Neural cell (in vitro differentiated cells): ENCODE measurements at regions not wholly inside any gene's neighbourhood (a gene's known extent, or its start where the extent isn't known, plus 50 kb on each side); places are given as distances from the start of the nearest gene placed in this dataset.

ENCODE experiments used
- H2AFZ ChIP-seq: fragments of 200-600, 300-800 bp; sonication (generic), shearing (Covaris generic); 2 replicates; pipeline ENCODE4 v1.6.0; 2014; ENCODE audit warnings: low read depth, mild to moderate bottlenecking, antibody characterized with exemption, low read length, moderate library complexity
- H3F3A ChIP-seq: fragments of 200-600 bp; shearing (Covaris generic); 2 replicates; pipeline ENCODE4 v1.6.1; 2016; ENCODE audit warnings: mild to moderate bottlenecking, moderate library complexity, mixed read lengths, antibody characterized with exemption, low read length; ENCODE audit not compliant: insufficient read depth, poor library complexity, severe bottlenecking
- H3K27ac ChIP-seq: fragments of 200-600, 300-800 bp; sonication (generic), shearing (Covaris generic); 2 replicates; pipeline ENCODE4 v1.5.1; 2014; ENCODE audit warnings: mild to moderate bottlenecking, low read length, moderate library complexity
- H3K27me3 ChIP-seq: fragments of 300-800, 200-600 bp; sonication (generic), shearing (Covaris generic); 2 replicates; pipeline ENCODE4 v1.6.0; 2014; ENCODE audit warnings: mild to moderate bottlenecking, low read depth, low read length, moderate library complexity; ENCODE audit not compliant: insufficient read depth
- H3K36me3 ChIP-seq: fragments of 300-800, 200-600 bp; sonication (generic), shearing (Covaris generic); 2 replicates; pipeline ENCODE4 v1.5.1; 2014; ENCODE audit warnings: mild to moderate bottlenecking, antibody characterized with exemption, low read length, moderate library complexity; ENCODE audit not compliant: insufficient read depth
- H3K4me2 ChIP-seq: fragments of 300-800, 200-600 bp; sonication (generic), shearing (Covaris generic); 2 replicates; pipeline ENCODE4 v1.6.0; 2014; ENCODE audit warnings: mild to moderate bottlenecking, low read length
- H3K4me3 ChIP-seq: fragments of 300-800, 200-600 bp; sonication (generic), shearing (Covaris generic); 2 replicates; pipeline ENCODE4 v1.5.1; 2014; ENCODE audit warnings: mild to moderate bottlenecking, low read length, moderate library complexity
- H3K79me2 ChIP-seq: fragments of 200-600 bp; shearing (Covaris generic); replicated peaks from 2 replicates; pipeline ENCODE4 v1.6.0; 2014; ENCODE audit warnings: mild to moderate bottlenecking, low read length, moderate library complexity; ENCODE audit not compliant: insufficient read depth
- H3K9ac ChIP-seq: fragments of 300-800, 200-600 bp; sonication (generic), shearing (Covaris generic); 2 replicates; pipeline ENCODE4 v1.6.1; 2016; ENCODE audit warnings: mild to moderate bottlenecking, low read length, mixed read lengths
- H3K9me2 ChIP-seq: fragments of 200-600 bp; shearing (Covaris generic); 2 replicates; pipeline ENCODE4 v1.6.1; 2016; ENCODE audit warnings: mild to moderate bottlenecking, low read length, mixed read lengths; ENCODE audit not compliant: insufficient read depth
- H3K9me3 ChIP-seq: fragments of 200-600, 300-800 bp; sonication (generic), shearing (Covaris generic); 2 replicates; pipeline ENCODE4 v1.6.1; 2016; ENCODE audit warnings: mild to moderate bottlenecking, mixed run types, low read length, moderate library complexity, mixed read lengths
- H4K20me1 ChIP-seq: fragments of 200-600 bp; shearing (Covaris generic); 2 replicates; pipeline ENCODE4 v1.6.1; 2016; ENCODE audit warnings: mild to moderate bottlenecking, mixed run types; ENCODE audit not compliant: insufficient read depth
- CTCF ChIP-seq: fragments of 450-650 bp; IDR thresholded peaks from 2 replicates; pipeline ENCODE4 v1.5.1; 2014; ENCODE audit warnings: antibody characterized with exemption, mild to moderate bottlenecking, moderate library complexity; ENCODE audit not compliant: poor library complexity, severe bottlenecking
- EP300 ChIP-seq: fragments of 450-650 bp; conservative IDR thresholded peaks from 2 replicates; pipeline ENCODE4 v1.6.1; 2014; ENCODE audit warnings: antibody characterized with exemption, mild to moderate bottlenecking, moderate library complexity; ENCODE audit not compliant: poor library complexity, severe bottlenecking
- EZH2 ChIP-seq: fragments of 200-600, 300-800 bp; shearing (Covaris generic), sonication (generic); IDR thresholded peaks from 2 replicates; pipeline ENCODE4 v1.6.1; 2014; ENCODE audit warnings: antibody characterized with exemption, low read length, borderline replicate concordance, mild to moderate bottlenecking; ENCODE audit not compliant: insufficient read depth, poor library complexity, severe bottlenecking
- MXI1 ChIP-seq: fragments of 450-650 bp; conservative IDR thresholded peaks from 2 replicates; pipeline ENCODE4 v1.6.1; 2014; ENCODE audit warnings: antibody characterized with exemption, mild to moderate bottlenecking; ENCODE audit not compliant: poor library complexity, severe bottlenecking
- POLR2AphosphoS5 ChIP-seq: IDR thresholded peaks from 2 replicates; pipeline ENCODE4 v1.6.1; 2012
- RAD21 ChIP-seq: fragments of 450-650 bp; conservative IDR thresholded peaks from 2 replicates; pipeline ENCODE4 v1.6.1; 2014; ENCODE audit warnings: antibody characterized with exemption, mild to moderate bottlenecking, moderate library complexity
- REST ChIP-seq: IDR thresholded peaks from 2 replicates; pipeline ENCODE4 v1.6.1; 2012; ENCODE audit warnings: borderline replicate concordance
- SMC3 ChIP-seq: fragments of 450-650 bp; conservative IDR thresholded peaks from 2 replicates; pipeline ENCODE4 v1.6.1; 2014; ENCODE audit warnings: antibody characterized with exemption, mild to moderate bottlenecking, moderate library complexity; ENCODE audit not compliant: poor library complexity
- TAF1 ChIP-seq: IDR thresholded peaks from 2 replicates; pipeline ENCODE4 v1.6.1; 2012; ENCODE audit warnings: low read depth

GRCh38 chr21:20737227-20737913, 260.8 kb upstream of the NCAM2 start:
- Histone ChIP-seq H3K79me2 (no peaks in the 10 kb centered on the region), H3K9ac (no peak overlapping the region), H3K27ac (peak overlapping the region; percentile 0), H3F3A (no peaks in the 10 kb centered on the region), H3K9me3 (no peaks in the 10 kb centered on the region), H3K9me2 (no peaks in the 10 kb centered on the region), H3K4me2 (no peak overlapping the region), H2AFZ (no peak overlapping the region), H3K4me3 (no peak overlapping the region), H3K36me3 (no peaks in the 10 kb centered on the region), H4K20me1 (no peaks in the 10 kb centered on the region), H3K27me3 (no peaks in the 10 kb centered on the region)
- TF ChIP-seq EZH2: no peak
- no peak for TF ChIP-seq MXI1
- TF ChIP-seq EP300: peak; percentile 91
- peak; percentile 40 for TF ChIP-seq REST
- TF ChIP-seq CTCF: no peak
- no peak for TF ChIP-seq RAD21
- no peak for TF ChIP-seq TAF1
- TF ChIP-seq SMC3: no peak
- TF ChIP-seq POLR2AphosphoS5: peak; percentile 68

- no peaks in the 10 kb centered on the region for H3K36me3 ChIP-seq
- H3K27me3 ChIP-seq: no peaks in the 10 kb centered on the region
- H2AFZ ChIP-seq: no peak overlapping the region
- no peaks in the 10 kb centered on the region for H3K9me3 ChIP-seq
- H3K4me3 ChIP-seq: no peak overlapping the region
- H3F3A ChIP-seq: no peaks in the 10 kb centered on the region
- no peak overlapping the region for H3K9ac ChIP-seq
- H3K79me2 ChIP-seq: no peaks in the 10 kb centered on the region
- no peak overlapping the region for H3K27ac ChIP-seq
- TF ChIP-seq RAD21 (no peak), CTCF (no peak), REST (no peak)
- H4K20me1 ChIP-seq: no peaks in the 10 kb centered on the region
- no peak overlapping the region for H3K4me2 ChIP-seq
- H3K9me2 ChIP-seq: no peaks in the 10 kb centered on the region
Measured at GRCh38 chr21:20739421-20739820, 258.8 kb upstream of the NCAM2 start.
